Putamen (tissue), 1 donor: ENCODE measurements at regions not wholly inside any gene's neighbourhood (a gene's known extent, or its start where the extent isn't known, plus 50 kb on each side); places are given as distances from the start of the nearest gene placed in this dataset.
A peak's percentile ranks its signal among the peaks of the same experiment; 100 is the strongest.

Source experiments
- DNase-seq: peaks from one replicate; pipeline ENCODE4 v3.0.0-alpha.2; 2016; ENCODE audit warnings: low spot score

DNA sequence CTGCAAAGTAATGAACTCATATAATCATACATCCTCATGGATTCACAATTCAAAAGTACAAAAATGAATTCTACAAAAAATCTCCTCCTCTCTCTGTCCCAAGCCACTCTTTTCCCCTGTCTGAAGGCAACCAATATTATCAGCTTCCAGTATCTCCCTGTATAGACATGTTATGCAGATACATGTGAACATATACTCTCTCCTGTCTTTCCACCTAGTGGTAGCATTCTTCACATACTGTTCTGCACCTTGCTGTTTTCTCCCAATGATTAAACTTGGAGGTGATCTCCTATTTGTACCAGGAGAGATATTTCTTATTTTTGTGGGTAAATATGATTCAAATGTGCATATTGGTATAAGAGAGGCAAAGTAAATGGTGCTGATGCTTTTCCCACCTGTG is 416.4 kb downstream of the EPM2A start:
- DNase-seq = no peak

- no peak for DNase-seq
Measured at GRCh38 chr6:145319605-145320004, 415.7 kb downstream of the EPM2A start.

DNA sequence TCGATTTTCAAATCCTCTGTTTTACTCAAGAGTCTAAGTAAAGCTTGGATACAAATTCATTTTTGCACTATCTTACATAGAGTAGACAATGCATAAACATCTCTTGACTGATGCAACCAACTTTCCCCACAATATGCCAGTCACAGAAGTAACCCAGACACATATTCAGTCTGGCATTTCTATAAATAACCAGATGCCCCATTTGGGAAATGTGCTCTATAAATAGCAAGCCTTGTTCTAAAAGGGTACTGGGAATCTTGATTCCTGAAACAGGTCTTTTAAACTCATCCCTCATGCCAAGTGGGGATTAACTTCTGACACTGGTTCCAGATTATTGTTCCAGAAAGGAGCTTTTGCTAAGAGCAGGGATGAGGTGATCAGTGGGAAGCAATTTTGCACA is 411.7 kb downstream of the EPM2A start:
- no peak for DNase-seq

DNA sequence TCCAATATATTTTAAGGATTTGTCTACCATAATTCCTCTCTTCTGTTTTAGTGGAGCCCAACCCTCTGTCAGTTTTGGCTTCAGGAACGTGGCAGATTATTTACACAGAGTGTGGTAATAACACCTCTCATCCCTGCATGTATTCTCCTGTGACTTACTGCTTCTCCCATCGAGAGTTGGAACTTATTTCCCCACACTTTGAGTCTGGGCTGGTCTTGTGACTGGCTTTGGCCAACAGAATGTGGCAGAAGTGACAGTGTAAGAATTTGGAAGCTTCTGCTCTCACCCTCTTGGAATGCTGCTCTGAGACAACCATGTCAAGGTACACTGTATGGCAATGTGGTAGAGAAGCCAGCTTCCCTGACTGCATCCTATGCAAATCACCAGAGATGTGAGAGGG is 407.7 kb downstream of the EPM2A start:
- no peak for DNase-seq

DNA sequence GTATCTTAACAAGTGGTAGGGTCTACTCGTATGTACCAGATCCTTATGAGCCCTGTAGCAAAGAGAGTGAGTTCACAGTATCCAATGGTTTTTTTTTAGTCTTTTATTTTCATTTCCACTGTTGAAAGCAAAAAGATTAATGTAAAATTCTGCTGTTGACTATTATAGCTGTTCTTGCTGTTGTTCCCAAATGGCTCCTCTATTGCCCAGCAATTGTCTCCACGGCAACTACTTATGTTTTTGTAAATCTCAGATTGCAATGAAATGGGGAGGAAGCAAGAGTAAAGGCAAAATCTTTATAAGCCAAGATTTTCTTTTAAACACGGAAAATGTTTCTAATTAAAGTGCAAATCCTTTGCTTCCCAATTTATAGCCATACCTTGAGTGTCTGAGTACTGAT is 406.1 kb downstream of the EPM2A start:
- no peak for DNase-seq

DNA sequence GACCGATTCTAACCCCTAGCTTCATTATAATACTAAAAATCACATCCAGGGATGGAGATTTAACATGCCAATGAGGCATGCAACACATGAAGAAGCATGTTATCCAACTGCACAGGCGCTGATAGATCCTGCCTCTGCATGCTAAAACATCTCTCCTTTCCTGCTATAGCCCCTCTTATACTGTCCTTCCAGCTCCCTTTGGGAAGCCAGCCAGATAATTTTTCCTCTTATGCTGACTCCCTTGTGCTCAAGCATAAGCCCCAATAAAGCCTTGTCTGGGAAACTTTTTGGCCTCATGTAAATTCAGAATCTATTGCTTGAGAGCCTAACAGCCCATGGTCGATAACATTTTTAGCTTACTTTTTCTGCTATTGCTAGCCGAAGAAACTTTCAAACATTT is 404.3 kb downstream of the EPM2A start:
- DNase-seq = no peak

GRCh38 chr6:145332011-145332410 is 403.3 kb downstream of the EPM2A start:
- no peak for DNase-seq

GRCh38 chr6:145336119-145336518 is 399.2 kb downstream of the EPM2A start:
- no peak for DNase-seq

- no peak for DNase-seq
Measured at GRCh38 chr6:145339089-145339488, 396.2 kb downstream of the EPM2A start.

GRCh38 chr6:145340256-145340655 is 395.1 kb downstream of the EPM2A start:
- no peak for DNase-seq

GRCh38 chr6:145345094-145345493 is 390.2 kb downstream of the EPM2A start:
- DNase-seq = no peak

DNA sequence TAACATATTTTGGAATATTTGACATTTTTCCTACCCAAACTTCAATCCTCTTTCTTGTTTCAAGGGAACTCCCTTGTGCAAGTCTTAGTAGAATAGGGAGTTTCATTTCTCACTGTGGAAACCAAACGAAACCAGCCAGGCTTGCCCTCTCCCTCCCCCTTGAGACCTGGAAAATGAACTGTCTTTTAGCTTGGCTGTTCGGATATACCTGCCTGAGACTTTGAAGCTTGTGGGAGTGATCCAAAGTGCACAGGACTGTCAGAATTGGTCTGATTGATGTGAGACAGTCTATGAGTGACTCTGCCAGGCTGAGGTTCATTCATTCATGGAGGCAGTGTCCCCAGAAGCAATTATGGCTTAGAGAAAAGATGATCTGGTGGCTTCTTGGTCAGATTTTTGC is 388.1 kb downstream of the EPM2A start:
- no peak for DNase-seq

GRCh38 chr6:145349950-145350510 is 385.3 kb downstream of the EPM2A start:
- peak; percentile 55 for DNase-seq

GRCh38 chr6:145350928-145351327 is 384.4 kb downstream of the EPM2A start:
- DNase-seq = no peak

DNA sequence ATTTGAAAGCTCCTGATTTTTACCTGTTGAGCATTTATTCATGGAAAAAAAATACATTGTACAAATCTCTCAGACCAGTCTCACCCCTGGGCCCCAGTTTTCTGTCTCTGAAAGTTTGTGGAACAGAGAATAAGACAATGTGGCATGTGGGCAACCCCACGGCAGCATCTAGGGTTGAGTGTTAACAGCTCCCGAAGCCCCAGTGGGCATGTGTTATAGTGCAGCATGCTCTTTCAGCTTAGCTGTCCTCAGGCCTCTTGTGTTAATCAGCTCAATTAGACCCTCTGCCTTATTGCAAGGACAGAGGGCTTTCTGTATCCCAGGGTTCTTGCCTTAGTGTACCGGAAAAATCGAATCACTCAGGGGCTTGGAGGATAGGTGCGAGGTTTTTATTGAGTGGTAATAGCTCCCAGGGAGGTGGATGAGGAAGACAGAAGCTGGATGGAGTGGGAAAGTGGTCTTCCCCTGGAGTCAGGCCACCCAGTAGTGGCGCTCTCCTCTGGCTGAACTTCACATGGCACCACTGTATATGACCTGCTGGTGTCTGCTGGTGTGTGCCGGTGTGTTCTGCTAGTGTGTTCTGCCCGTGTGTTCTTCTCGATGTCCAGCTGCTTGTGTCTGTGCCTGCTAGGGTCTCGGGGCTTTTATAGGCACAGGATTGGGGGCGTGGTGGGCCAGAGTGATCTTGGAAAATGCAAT is 382.8 kb downstream of the EPM2A start:
- no peak for DNase-seq

GRCh38 chr6:145360865-145361264 is 374.5 kb downstream of the EPM2A start:
- DNase-seq = no peak

DNA sequence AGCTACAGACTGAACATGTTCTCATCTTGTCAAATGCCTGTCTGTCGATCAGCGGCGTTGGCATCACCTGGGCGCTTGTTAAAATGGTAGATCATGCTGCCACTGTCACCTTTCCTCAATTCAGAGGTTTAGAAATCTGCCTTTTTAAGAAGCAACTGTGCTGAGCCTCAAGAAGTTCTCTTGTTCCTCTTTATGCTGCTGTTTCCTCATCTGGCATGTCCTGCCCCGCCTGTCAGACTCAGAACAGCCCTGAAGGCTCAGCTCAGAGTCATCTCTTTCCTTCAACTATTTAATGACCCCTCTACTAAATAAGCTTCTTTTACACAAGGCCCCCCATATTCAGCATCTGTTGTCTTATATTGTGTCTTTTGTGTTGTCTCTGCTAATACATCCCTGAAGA is 368.2 kb downstream of the EPM2A start:
- DNase-seq = no peak

DNA sequence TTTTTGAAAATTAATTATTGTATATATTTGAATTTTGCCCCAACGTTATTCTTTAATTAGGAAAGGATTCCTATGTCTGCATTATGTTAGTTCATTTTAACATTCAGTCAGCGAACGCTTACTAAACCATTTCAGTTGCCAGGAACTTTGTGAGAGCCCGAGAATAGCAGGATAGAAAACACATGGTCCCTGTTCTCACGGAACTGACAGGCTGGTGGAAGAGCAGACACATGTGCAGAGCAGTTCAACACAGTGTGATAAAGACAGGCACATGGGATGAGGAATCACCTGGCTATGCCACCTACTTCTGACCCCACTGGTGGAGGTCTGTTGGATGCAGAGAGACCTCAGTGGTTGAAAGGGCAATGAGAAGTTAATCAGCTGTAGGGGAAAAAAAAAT is 367.2 kb downstream of the EPM2A start:
- DNase-seq = no peak

- DNase-seq = no peak
Measured at GRCh38 chr6:145370559-145370958, 364.8 kb downstream of the EPM2A start.

- no peak for DNase-seq
Measured at GRCh38 chr6:145372671-145373151, 362.6 kb downstream of the EPM2A start.

DNA sequence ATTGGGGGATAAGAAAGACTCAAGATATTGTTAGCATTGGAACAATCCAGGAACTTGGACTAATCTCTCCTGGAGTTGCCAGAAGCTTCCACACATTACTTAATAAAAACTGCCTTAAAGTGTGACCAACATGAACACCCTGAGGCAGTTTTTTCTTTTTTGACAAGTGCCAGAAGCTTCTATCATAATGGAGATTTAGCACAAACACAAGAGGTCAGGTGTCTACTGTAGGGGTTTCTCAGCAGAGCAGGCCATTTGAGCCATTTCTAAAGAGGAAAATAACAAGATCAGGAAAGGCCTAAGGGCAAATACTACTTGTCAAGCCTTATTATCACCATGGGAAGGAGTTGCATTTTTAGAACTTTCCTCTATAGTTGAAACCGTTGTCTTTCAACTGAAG is 361.5 kb downstream of the EPM2A start:
- no peak for DNase-seq

DNA sequence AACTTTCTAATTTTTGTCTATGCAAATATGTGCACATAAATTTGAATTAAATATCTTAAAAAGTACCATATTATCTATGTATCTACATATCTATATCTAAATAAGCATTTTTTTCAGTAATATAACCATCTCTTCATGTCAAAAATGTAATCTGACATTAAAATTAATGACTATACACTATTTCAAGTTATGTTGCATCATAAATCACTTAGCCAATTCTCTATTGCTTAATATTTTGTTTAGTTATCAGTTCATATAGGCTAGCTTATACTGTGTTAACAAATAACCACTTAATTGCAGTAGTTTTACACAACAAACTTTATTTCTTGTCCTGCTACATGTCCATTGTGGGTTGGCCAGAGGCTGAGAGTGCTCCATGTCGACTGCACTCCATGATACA is 360.8 kb downstream of the EPM2A start:
- DNase-seq = no peak

DNA sequence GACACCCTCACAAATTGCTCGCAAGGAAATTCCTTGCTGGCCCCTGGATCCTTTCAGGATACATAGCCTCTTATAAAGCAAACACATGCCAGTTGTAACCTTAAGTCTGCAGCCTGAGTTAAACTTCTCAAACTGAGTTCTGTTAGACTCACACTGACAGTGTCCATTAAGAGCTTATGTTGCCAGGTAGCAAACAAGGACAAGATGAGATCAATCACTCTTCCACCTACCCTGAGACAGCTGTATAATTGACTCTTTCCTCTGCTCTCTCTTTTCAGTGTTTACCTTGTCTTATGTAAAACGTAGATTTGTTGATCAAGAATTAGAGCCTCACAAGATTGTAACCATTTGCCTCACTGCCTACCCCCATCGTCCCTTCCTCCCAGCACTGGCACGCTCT is 359.8 kb downstream of the EPM2A start:
- DNase-seq = no peak

DNA sequence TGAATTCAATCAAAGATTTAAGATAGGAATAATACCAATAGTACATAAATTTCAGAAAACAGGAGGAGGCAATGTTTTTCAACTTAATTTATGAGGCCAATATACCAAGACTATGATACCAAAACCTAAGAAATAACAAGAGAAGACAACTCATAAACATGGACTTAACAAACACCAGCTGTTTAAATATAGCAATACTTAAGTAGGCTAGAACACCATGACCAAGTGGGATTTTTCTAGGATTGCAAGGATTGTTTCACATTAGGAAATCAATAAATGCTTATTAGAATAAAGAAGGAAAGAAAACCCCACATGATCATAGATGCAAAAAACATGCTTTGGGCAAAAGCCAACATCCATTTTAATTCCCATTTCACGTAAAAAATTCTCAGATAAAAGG is 355.1 kb downstream of the EPM2A start:
- no peak for DNase-seq
